Stimulated activated CD4-positive, alpha-beta T cell treated with anti-CD3 and anti-CD28 coated beads, Interleukin-15, amount 100 ng/mL, for 1 hour (primary cell): ENCODE measurements at regions not wholly inside any gene's neighbourhood (a gene's known extent, or its start where the extent isn't known, plus 50 kb on each side); places are given as distances from the start of the nearest gene placed in this dataset.

Source experiments
- DNase-seq, 2 donors: peaks; one replicate each; pipeline ENCODE4 v3.0.0-alpha.2; 2020; ENCODE audit warnings: low read depth in 1 of 2, low spot score in 1 of 2

DNA sequence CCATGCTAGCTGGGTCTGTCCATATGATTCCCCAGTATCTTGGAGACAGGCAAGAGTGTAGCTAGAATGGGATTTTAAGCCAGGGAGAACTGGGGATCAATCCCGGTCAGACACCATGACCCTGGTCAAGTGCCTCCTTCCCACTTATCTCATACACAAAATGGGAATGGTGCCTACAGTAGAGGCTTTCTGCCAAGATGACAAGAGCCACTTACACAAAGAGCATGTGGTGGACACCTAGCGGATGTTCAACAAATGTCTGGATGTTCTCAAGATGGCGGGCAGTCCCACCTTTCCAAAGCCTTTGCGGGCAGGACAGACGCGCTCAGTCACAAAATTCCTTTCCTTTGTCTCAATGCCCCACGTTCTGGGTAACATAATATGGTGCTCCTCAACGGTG is 57.3 kb downstream of the MAF start:
- no peak for DNase-seq

DNA sequence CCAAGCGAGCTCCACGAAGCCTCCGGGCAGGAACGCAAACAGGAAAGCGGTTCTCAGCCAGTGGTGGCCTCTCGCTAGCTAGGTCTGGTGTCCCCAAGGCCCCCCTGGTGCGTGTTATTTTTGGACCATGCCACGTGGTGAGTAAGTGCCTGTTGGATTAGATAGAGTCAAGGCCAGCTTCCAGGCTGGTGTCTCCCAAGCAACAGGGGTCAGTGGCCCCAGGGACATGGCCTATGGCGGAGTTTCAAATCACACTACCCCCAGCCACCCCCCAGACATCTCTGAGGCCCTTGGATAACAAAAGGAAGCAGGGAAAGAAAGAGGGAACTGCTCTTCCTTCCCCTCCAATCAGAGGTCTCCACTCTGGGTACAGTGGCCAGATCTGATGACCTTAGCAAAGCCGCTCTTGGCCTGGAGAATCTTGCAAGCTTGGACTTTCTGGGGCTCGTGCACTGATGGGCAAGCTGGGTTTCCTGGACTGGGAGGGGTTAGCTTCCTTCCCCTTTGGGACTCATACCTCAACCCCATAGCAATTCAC is 58.2 kb downstream of the MAF start:
- DNase-seq, result no peak

DNA sequence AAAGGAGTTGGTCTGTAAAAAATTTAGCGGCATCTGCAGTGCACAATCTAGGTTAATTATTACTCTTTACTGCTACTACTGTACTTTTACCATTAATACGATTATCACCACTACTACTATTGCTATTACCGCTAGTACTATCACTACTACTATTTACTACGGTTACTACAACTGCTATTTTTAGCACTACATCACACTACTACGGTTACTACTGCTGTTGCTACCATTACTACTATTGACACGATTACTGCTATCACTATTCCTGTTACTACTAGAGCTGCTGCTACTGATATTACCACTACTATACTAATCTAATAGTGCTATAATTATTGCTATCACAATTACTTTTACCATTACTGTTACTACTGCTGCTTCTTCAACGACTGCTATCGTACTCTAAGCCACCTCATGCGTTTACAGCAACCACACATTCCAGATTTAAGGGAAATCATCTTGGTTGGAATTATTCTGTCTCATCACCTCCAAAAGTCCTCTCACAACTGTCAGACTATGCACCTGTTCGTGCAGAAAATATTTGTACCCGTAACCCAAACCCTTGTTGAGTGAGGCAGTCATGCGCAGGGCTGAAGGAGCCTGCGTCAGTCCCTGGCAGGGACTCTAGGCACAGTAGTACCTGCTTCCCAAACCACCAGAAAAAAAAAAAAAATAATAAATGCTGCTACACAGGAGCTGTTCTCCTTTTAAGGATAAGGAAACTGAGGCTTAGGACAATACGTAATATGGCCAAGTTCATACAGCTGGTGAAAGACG is 59.5 kb downstream of the MAF start:
- no peak for DNase-seq

DNA sequence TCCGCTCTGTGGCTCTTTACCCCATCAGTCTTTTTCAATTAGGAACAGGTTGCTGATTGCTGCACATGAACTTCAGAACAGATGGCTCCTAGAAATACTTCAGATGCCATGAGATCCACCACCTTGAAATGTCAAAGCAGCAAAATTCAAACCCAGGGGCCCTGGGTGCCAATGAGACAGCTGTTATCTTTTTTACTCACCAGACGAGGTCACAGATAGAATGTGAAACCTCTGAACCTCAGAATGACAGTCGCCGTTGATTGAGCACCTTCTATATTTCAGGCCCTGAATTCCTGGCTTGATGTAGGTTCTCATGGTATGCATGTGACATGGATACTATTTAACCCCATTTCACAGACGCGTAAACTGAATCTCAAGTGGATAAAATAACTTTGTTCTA is 63.0 kb downstream of the MAF start:
- DNase-seq, result no peak

DNA sequence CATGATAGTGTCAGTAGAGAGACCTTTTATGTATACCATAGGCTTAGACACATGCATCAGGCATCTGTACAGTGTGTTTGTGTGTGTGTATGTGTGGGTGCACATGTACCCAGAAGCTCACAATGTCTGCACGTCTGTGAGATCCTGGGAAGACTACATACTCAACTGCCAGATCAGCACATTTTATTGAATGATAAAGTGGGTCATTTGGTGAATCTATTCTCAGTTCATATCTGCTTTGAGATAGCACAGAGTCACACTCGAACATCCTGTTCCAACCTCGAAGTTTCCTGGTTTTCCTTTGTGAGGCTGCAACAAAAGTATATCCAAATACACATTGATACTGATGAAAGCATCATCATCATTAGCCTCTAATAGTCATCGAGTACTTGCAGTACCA is 63.6 kb downstream of the MAF start:
- no peak for DNase-seq

DNA sequence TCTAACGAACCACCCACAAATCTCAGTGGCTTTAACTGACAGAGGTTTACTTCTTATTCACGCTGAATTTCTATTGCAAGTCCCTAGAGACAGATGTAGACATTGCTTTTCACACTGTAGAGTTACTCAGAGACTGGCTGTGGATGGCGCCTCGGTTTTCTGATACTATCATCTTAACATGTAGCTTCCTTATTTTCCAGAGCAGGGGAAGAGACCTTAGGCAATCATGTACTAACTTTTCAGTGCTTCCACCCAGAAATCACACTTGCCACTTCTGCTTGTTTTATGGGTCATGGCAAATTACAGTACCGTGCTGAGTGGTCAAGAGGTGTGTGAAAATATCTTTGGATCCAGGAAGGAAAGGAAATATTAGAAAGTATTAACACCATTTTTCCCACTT is 65.4 kb downstream of the MAF start:
- DNase-seq, result no peak

DNA sequence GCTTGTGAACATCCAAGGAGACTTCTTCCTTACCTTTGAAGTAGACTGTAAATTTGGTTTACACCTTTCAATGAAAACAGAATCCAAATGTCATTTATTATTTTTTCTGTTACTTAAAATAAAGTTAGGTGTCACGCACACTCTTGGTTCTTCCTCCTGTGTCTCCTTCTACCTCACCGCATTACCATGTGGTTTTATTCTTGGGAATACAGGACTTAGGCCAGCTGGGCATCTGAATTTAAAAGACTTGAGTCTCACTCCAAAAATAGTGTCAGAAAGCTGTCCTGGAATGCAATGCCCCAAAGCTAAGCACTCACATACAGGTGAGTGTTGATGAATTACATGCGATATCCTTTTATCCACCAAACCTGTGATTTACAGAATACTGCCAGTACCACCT is 66.4 kb downstream of the MAF start:
- no peak for DNase-seq

DNA sequence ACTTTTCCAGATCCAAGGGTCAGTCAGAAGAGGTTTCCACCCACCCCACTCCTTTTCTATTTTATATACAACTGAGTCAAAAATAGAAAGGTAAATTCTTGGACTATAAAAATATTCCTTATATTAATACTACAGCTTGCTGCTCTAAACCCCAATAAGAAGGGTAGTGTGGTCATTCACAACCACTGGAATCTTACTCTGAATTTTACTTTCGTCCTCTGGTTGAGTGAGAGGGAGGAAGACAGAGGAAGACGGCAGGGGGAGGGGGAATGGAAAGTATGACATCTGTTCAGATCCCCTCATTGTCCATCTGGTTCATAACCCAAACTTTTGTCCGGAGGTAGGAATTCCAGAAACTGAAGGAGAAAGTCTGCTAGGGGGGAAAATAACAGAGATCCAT is 67.2 kb downstream of the MAF start:
- no peak for DNase-seq

DNA sequence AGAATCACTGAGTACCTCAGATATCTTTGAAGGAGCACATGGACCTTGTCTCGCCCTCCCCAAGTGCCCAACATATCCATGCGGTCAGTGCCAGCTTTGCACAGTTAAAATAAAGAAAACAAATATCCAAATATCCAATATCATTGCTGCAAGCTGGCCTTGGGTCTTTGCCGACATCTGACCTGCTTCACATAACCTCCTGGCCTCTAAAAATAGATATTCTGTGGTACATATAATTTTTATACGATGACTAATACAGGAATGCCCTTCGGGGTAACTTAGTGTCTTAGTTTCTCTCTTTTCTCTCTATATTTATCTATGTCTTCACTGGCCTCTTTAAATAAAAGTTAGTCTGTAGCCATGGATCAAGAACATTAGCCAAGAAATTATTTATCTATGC is 67.8 kb downstream of the MAF start:
- no peak for DNase-seq

DNA sequence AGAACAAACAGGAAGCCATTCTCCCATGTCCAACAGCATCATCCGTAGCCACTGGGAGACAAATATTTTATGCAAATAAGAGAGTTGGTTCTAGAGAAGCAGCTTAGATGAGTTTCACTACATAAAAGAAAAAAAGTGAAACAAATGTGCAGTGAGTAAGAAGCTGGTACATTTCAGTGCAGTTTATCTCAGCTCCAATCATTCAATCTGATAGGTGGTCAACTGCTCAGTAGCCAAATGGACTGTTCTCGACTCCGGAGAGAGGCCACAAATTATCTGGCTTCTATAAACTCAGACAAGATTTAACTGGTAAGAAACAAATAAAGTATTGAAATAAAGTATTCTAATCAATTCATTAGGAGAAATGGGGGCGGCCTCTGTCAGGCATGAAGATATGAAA is 68.3 kb downstream of the MAF start:
- DNase-seq, result no peak

DNA sequence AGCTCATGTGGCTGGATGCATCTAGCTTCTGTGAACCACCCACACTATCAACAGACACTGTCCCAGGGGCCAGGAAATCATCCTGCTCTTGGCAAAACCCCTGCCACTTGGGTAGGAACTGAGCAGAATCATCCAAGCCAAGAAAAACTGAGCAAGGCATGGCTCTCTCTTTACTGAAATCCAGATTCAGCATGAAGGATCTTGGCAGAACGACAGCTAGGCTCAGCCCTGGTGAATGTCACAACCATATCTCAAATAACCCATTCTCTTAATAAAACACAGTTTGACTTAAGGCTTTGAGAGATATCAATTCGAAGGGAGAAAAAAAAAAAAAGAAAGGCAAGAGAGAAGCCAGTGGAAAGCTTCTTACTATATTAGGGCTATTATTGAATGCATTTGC is 72.2 kb downstream of the MAF start:
- DNase-seq, result no peak

DNA sequence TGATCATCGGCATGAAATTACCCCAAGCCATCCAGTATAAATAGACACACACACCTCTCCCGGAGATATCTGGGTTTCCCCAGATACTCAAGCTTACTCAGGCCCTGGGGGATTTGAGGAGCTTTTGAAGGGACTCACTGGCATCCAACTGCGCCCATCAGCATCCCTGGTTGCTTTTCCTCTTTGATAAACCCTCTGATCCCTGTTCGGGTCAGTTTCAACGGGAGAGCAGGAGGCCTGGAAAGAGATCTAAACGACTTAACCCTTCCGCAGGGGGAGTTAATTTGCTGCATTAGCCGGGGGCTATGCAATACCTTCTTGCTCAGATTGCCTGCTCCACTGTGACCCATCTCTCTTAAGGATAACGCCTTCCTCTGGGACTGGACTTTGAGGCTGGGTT is 76.6 kb downstream of the MAF start:
- DNase-seq, result no peak

DNA sequence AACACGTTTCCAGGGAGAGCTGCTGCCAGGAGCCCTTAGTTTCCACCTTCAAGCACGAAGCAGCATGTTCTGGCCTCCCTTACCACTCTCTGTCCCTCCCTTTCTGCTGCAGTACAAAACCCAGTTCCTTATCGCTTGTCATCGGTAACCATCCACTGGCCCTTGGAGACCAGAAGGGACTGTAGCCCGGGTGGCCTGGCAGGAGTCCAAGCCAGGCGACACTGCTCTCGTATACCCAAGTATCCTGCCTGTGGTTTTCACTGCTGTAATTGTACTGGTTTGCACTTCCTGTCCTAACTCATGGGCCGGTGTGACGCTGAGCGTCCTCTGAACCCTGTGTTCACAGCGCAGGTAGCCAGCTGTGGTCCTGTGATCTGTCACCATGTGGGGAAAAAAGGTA is 81.1 kb downstream of the MAF start:
- no peak for DNase-seq

DNA sequence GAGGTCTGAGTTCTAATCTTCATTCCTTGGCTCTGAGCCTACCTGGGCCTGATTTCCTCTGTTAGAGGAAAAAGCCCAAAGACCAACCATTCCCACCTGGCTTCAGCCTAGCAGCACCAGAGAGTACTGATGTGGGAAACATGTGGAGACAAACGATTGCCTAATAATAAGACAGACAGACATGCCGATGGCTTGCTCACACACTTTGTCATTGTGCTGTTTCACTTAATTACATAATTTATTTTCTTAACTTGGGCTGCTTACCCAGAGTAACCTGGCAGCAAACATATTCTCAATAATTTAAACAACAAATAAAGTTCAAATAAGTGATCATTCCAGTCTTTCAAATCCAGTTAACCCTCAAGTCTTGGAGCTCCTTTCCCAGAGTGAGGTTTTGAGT is 83.4 kb downstream of the MAF start:
- no peak for DNase-seq

DNA sequence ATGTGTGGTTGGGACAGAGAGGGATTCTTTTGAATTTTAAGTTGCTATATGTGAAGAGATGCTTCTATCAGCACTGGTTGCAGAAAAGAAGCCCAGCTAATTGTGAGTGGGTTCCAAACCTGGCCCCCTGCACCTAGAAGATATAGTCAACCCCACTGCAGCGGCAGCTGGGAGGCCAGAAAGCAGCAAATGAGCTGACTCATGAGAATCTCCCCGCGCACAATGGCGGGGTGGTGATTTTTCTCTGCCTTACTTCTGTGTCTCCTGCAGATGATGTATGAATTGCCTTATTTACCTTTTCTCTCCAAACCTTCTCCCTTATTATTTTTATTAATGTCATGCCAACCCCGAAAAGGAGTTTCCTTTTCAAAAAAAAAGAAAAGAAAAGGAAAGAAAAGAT is 89.7 kb downstream of the MAF start:
- no peak for DNase-seq

DNA sequence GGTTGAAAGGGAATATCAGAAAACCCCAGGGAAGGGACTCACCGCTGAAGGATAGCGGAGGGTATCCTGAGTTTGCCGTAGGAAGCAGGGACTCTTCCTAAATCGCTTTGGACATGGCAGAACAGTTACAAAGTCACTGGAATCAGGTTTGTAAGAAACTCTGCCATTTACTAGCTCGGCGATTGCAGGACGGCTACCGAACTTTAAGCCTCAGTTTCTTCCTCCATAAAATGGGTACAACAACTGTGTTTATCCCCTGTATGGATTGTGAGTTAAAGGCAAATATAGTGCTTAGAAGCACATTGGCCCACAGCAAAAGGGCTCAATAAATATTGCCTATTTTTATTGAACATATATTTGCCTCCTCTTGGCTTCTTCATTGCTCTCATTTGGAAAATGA is 90.6 kb downstream of the MAF start:
- DNase-seq, result no peak

DNA sequence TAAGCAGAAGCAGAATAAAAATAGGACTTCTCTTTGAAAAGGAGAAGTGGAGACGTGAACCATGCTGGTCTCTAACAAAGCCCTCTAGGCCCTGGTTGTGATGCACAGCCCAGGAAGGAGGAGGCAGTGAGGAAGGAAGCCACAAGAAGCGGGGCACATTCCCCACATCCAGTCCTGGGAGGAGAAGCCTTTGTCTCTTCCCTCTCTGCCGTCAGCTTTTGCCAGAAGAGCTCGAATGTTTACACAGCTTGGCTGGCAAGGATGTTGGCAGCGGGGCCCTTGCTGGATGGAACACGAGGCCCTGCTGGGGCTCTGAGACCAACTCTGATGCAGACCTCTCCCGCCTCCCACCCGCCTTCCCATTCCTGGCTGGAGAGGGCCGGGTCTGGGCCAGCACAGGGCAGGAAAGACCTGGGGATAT is 91.3 kb downstream of the MAF start:
- no peak for DNase-seq

DNA sequence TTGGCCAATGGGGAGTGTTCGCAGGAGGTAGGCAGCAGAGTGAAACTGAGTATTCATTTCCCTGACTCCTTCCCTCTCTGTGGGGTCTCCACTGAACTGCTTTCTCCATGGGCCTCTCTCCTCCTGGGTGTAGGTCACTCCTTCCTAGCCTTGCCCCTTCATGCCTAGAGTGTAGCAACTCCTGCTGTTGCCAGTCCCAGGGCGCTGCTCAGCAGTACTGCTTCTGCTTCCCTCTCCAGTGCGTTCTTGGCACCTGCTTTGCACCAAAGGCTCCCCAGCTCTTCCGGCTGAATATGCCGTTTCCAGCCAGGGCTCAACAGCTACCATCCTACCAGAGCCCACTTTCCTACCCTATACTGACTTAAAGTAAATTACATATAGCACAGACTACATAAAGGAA is 92.2 kb downstream of the MAF start:
- DNase-seq, result no peak

DNA sequence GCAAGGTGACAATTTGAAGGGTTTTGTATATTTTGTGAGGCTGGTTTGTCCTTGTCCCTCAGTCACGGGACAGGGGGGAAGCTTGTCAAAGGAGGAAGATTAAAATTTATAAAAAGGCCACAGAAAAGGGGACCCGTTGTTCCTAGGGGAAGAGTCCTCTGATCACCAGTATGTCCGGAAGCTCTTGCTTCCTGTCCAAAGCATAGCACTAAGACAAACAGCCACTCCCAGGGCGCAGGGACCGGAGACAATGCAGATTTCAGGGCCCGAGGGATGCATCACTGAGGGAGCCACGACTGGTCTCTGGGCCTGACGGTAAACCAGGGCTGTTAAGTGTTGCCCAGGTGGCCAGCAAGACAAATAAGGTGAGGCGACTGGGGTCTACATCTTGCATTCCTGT is 95.2 kb downstream of the MAF start:
- no peak for DNase-seq

DNA sequence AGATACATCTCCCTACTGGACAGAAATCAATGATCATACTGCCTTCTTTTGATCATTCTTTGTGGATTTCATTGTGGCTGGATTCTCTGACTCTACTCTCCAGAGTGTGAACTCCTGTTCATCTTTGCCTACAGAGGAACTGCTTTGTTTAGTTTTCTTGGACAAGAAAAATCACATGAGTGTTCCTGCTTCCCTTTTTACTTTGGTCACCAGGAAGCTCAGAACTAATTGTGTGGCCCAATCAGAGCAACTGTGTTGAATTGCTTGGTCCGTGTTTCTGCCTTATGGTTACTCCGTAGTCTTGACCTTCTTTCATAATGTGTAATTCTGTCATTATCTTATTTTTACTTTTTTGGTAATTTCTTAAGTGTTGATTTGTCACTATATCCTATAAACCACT is 97.0 kb downstream of the MAF start:
- DNase-seq, result no peak

DNA sequence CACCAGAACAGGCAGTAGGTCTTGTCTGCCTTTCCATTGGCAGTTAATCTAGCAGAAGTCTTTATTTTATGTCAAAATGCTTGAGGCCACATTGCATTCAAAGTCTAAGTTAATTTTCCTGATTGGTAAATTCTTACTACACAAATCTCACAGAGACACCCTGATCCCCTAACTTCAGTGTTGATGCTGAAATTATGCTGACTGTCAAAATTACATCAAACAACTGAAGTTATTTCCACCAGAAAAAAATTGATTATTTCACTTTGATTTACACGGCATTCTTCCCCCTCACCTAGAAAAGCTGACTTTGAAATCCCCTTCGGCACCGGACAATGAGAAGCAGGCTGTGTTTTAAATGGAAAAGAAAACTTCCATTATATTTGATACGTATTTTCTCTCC is 99.1 kb downstream of the MAF start:
- no peak for DNase-seq

DNA sequence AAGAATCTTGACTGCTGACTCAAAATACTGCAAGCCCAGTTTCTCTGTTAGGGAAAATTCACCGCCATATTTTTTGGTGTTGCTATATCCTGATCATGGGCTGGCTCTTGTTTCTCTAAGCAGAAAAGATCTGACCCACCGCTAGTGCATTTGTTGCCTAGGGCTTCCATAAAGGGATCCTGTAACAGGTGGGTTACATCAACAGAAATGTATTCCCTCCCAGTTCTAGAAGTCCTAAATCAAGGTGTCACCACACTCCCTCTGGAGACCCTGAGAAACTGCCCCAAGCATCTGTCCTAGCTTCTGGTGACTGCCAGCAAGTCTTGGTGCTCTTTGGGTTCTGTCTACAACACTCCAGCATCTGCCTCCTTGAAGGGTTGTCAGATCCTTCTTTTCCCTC is 99.7 kb downstream of the MAF start:
- DNase-seq, result no peak

DNA sequence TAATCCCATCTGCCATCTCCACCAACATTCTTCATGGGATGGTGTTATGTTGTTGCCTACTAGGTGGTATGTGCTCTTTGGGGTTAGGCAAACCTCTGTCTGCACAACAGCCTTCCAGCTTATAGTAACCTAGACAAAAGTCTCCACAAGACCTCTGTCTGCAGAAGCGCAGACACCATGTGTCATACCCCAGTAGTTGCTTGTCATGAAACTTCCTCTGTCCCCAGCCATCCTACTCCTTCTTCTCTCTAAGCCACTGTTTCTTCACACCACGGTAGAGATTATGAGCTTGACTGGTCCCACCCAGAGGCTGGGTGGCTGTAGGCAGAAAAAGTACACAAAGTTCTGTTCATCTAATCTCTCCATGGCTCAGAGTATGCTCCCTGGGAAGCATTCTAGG is 100.3 kb downstream of the MAF start:
- DNase-seq, result no peak
